ENCODE measurements at regions not wholly inside any gene's neighbourhood (a gene's known extent, or its start where the extent isn't known, plus 50 kb on each side); places are given as distances from the start of the nearest gene placed in this dataset.

DNA sequence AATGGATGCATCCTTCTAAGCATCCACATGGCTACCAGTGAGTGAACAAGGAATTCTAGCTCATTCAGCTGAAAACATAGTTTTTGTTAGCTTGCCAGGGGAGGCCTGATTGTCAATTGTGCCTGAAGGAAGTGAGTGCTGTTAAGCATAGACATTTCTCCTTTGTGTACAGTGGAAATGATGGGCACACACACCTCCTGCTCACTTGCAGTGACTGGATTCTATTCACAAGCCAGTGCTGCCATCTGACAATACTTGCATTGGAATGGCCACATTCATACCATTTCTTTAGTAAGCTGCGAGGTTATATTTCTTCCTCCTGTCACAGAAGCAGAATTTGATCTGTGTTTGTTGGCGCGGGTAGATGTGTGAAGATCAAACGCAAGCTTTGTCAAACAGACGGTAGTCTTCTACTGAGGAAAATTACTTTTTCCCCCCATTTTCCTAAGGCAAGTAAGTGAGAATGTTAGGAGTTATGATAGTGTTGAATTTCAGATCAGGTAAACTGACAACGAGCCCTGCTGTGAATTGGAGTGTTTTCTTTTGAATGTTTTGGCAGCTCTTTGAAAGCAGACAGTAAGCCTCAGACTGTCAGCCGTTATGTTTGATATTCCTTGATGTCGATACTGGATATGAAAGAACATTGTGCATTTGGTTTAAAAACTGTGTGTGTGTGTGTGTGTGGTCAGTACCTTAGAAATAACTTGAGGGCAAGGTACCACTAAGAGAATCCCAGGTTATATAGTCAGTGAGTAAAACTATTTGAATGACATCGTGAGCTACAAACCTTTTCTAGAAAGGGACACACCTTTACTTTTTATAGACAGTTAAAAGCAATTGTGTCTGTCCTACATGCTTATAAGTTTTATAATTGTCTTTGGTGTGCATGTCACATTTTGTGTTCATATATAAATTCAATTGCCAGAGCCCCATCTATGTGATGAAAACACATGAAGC, 84.2 kb upstream of the BMP2 start:
- TF ChIP-seq, protein P1, sequence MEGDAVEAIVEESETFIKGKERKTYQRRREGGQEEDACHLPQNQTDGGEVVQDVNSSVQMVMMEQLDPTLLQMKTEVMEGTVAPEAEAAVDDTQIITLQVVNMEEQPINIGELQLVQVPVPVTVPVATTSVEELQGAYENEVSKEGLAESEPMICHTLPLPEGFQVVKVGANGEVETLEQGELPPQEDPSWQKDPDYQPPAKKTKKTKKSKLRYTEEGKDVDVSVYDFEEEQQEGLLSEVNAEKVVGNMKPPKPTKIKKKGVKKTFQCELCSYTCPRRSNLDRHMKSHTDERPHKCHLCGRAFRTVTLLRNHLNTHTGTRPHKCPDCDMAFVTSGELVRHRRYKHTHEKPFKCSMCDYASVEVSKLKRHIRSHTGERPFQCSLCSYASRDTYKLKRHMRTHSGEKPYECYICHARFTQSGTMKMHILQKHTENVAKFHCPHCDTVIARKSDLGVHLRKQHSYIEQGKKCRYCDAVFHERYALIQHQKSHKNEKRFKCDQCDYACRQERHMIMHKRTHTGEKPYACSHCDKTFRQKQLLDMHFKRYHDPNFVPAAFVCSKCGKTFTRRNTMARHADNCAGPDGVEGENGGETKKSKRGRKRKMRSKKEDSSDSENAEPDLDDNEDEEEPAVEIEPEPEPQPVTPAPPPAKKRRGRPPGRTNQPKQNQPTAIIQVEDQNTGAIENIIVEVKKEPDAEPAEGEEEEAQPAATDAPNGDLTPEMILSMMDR (IDR thresholded peaks at IDR 0.05; ENCODE audit: borderline replicate concordance, extremely low read depth, insufficient read depth): no peak
- intact Hi-C loops (cut with DNase I): no loop called here
- Histone ChIP-seq H3K9ac (ENCODE audit: low read length in 3 of 3) (no peak overlapping the region), H3K27me3 (ENCODE audit: control insufficient read depth, insufficient read depth, low read length) (no peaks in the 10 kb centered on the region), H3K4me3 (ENCODE audit: low read length in 3 of 3) (no peak overlapping the region), H3K9me3 (ENCODE audit: control insufficient read depth in 2 of 3, insufficient read depth in 1 of 3, low read length in 3 of 3) (no peaks in the 10 kb centered on the region), H3K4me1 (ENCODE audit: control insufficient read depth in 2 of 3, insufficient read depth in 2 of 3, low read depth in 1 of 3, low read length in 3 of 3) (no peaks in the 10 kb centered on the region), H3K36me3 (ENCODE audit: control insufficient read depth in 2 of 3, insufficient read depth in 3 of 3, low read length in 3 of 3) (no peaks in the 10 kb centered on the region), H3K27ac (ENCODE audit: low read depth in 2 of 2, low read length in 2 of 2) (no peak overlapping the region)
- DNase-seq (peak in 2 of 5 donors; percentile 21 to 31), FAIRE-seq (no peak)

DNA sequence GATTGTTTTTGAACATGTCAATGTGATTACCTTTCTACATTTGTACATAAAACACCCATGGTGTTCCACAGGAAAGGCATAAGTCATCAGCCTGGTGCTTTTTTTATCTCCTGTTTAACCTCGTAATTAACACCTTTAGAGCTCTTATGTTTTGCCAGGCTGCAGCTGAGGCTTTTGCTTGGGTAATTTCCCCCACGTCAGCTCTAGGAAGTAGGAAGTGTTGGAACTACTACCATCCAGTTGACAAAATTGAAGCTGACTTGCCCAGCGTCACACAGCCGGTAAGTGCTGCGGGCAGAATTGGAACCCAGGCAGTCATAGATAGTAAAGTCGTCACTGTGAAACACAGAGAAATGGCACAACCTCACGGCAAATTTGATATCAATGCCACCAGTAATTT, 86.6 kb upstream of the BMP2 start:
- Histone ChIP-seq H3K9ac (ENCODE audit: low read length in 3 of 3) (no peak overlapping the region), H3K4me1 (ENCODE audit: control insufficient read depth in 2 of 3, insufficient read depth in 2 of 3, low read depth in 1 of 3, low read length in 3 of 3) (no peaks in the 10 kb centered on the region), H3K9me3 (ENCODE audit: control insufficient read depth in 2 of 3, insufficient read depth in 1 of 3, low read length in 3 of 3) (no peaks in the 10 kb centered on the region), H3K27me3 (ENCODE audit: control insufficient read depth, insufficient read depth, low read length) (no peaks in the 10 kb centered on the region), H3K27ac (ENCODE audit: low read depth in 2 of 2, low read length in 2 of 2) (no peak overlapping the region), H3K36me3 (ENCODE audit: control insufficient read depth in 2 of 3, insufficient read depth in 3 of 3, low read length in 3 of 3) (no peaks in the 10 kb centered on the region), H3K4me3 (ENCODE audit: low read length in 3 of 3) (no peak overlapping the region)
- DNase-seq: no peak
- FAIRE-seq: no peak
- intact Hi-C loops (cut with DNase I): no loop called here
- TF ChIP-seq, protein P1 (IDR thresholded peaks at IDR 0.05; ENCODE audit: borderline replicate concordance, extremely low read depth, insufficient read depth): no peak

DNA sequence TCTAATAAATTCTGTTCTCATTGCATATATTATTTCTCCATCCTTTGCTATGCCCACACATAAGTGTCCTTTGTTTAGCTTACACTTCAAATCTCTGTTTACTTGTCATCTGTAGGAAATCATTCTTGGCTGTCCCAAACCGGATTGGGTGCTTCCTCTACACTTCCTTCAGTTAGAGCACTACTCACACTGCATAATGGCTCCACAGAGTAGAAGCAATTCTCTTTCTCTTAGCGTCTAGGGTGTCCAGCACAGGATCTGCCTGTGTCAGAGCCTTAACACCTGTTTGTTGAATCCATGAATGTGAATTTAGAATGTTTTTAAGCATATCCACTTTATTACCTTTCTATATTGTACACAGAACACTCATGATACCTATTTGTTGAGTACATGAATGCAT, 87.0 kb upstream of the BMP2 start:
- FAIRE-seq: no peak
- TF ChIP-seq, protein P1 (IDR thresholded peaks at IDR 0.05; ENCODE audit: borderline replicate concordance, extremely low read depth, insufficient read depth): no peak
- Histone ChIP-seq H3K27me3 (ENCODE audit: control insufficient read depth, insufficient read depth, low read length) (no peaks in the 10 kb centered on the region), H3K4me1 (ENCODE audit: control insufficient read depth in 2 of 3, insufficient read depth in 2 of 3, low read depth in 1 of 3, low read length in 3 of 3) (no peaks in the 10 kb centered on the region), H3K9me3 (ENCODE audit: control insufficient read depth in 2 of 3, insufficient read depth in 1 of 3, low read length in 3 of 3) (no peaks in the 10 kb centered on the region), H3K4me3 (ENCODE audit: low read length in 3 of 3) (no peak overlapping the region), H3K27ac (ENCODE audit: low read depth in 2 of 2, low read length in 2 of 2) (no peak overlapping the region), H3K36me3 (ENCODE audit: control insufficient read depth in 2 of 3, insufficient read depth in 3 of 3, low read length in 3 of 3) (no peaks in the 10 kb centered on the region), H3K9ac (ENCODE audit: low read length in 3 of 3) (no peak overlapping the region)
- intact Hi-C loops (cut with DNase I): no loop called here
- DNase-seq: no peak
